Suprapubic skin (tissue), 4 donors: ENCODE measurements at regions not wholly inside any gene's neighbourhood (a gene's known extent, or its start where the extent isn't known, plus 50 kb on each side); places are given as distances from the start of the nearest gene placed in this dataset.

Experiments used
- DNase-seq, 2 donors: peaks; one replicate each; pipeline ENCODE4 v3.0.0-alpha.2; 2019; ENCODE audit warnings: low spot score in 2 of 2
- H3K27ac ChIP-seq: fragments of 200-600 bp; sonication (generic); one replicate; pipeline ENCODE4 v1.5.1; 2019
- H3K27me3 ChIP-seq: fragments of 200-600 bp; sonication (generic); one replicate; pipeline ENCODE4 v1.5.1; 2019
- H3K36me3 ChIP-seq: fragments of 200-600 bp; sonication (generic); one replicate; pipeline ENCODE4 v1.5.1; 2019
- H3K4me1 ChIP-seq: fragments of 200-600 bp; sonication (generic); one replicate; pipeline ENCODE4 v1.5.1; 2019
- H3K4me3 ChIP-seq: fragments of 200-600 bp; sonication (generic); one replicate; pipeline ENCODE4 v1.5.1; 2019; ENCODE audit warnings: mild to moderate bottlenecking
- H3K9me3 ChIP-seq: fragments of 200-600 bp; sonication (generic); one replicate; pipeline ENCODE4 v1.5.1; 2019
- CTCF ChIP-seq, 2 donors: fragments of 200-600 bp in 1 of 2; fragments of 450-650 bp in 1 of 2; sonication (generic) in 1 of 2; IDR thresholded peaks; one replicate each; pipeline ENCODE4 v1.5.1; 2016 to 2019; ENCODE audit warnings: antibody characterized with exemption in 2 of 2, mild to moderate bottlenecking in 1 of 2, moderate library complexity in 1 of 2
- EP300 ChIP-seq: sonication (generic); formaldehyde crosslinking; IDR thresholded peaks from one replicate; pipeline ENCODE4 v1.6.1; 2017; ENCODE audit warnings: antibody characterized with exemption
- POLR2A ChIP-seq, 2 donors: fragments of 450-650 bp; IDR thresholded peaks; one replicate each; pipeline ENCODE4 v1.6.1; 2017; ENCODE audit warnings: antibody characterized with exemption in 2 of 2, mild to moderate bottlenecking in 2 of 2, moderate library complexity in 2 of 2
- POLR2AphosphoS5 ChIP-seq, 3 donors: sonication (generic); formaldehyde crosslinking; IDR thresholded peaks; one replicate each; pipeline ENCODE4 v1.6.1; 2017; ENCODE audit warnings: antibody characterized with exemption in 3 of 3
- WGBS: methylation state at CpG from one replicate; pipeline ENCODE4 v1.1.5; 2018; 5-methylcytosine and 5-hydroxymethylcytosine counted together

- no peaks in the 10 kb centered on the region for H3K9me3 ChIP-seq
- no peak overlapping the region for H3K4me3 ChIP-seq
- 57% methylated on average over 23 of the region's 29 CpGs for WGBS
- no peaks in the 10 kb centered on the region for H3K36me3 ChIP-seq
- peaks cover 88% of the 10 kb centered on the region for H3K27me3 ChIP-seq
- H3K27ac ChIP-seq: no peak overlapping the region
- no peak for DNase-seq
- H3K4me1 ChIP-seq: no peaks in the 10 kb centered on the region
- TF ChIP-seq CTCF (IDR thresholded peaks at IDR 0.05) (no peak), EP300 (no peak), POLR2A (IDR thresholded peaks at IDR 0.05) (no peak), POLR2AphosphoS5 (IDR thresholded peaks at IDR 0.05) (no peak)
Measured at GRCh38 chr7:1382553-1383397, 76.5 kb downstream of the MICALL2 start.

- Histone ChIP-seq H3K4me1 (no peaks in the 10 kb centered on the region), H3K36me3 (no peaks in the 10 kb centered on the region), H3K4me3 (no peak overlapping the region), H3K27me3 (peaks cover 92% of the 10 kb centered on the region), H3K9me3 (no peaks in the 10 kb centered on the region), H3K27ac (no peak overlapping the region)
- no peak for DNase-seq
- 82% methylated on average over 22 of the region's 30 CpGs for WGBS
- TF ChIP-seq CTCF (IDR thresholded peaks at IDR 0.05) (no peak), EP300 (no peak), POLR2A (IDR thresholded peaks at IDR 0.05) (no peak), POLR2AphosphoS5 (IDR thresholded peaks at IDR 0.05) (no peak)
Measured at GRCh38 chr7:1383398-1384112, 75.7 kb downstream of the MICALL2 start.

- peaks cover 95% of the 10 kb centered on the region for H3K27me3 ChIP-seq
- no peak for TF ChIP-seq POLR2AphosphoS5 (IDR thresholded peaks at IDR 0.05)
Measured at GRCh38 chr7:1384113-1384415, 75.2 kb downstream of the MICALL2 start.

More at GRCh38 chr7:1384113-1384415, 75.2 kb downstream of the MICALL2 start:
- no peaks in the 10 kb centered on the region for H3K36me3 ChIP-seq
- 76% methylated on average over 13 of the region's 21 CpGs for WGBS
- H3K27ac ChIP-seq: no peak overlapping the region
- H3K4me3 ChIP-seq: no peak overlapping the region
- no peaks in the 10 kb centered on the region for H3K9me3 ChIP-seq
- no peak for DNase-seq
- H3K4me1 ChIP-seq: no peaks in the 10 kb centered on the region
